ENCODE measurements at regions not wholly inside any gene's neighbourhood (a gene's known extent, or its start where the extent isn't known, plus 50 kb on each side); places are given as distances from the start of the nearest gene placed in this dataset. TPM values are rescaled to one million over a fixed set of nuclear protein-coding genes. Genes with fewer than 3 reads are reported as not detected.

- TF ChIP-seq POLR2A (IDR thresholded peaks at IDR 0.05) (no peak), POLR2AphosphoS5 (IDR thresholded peaks at IDR 0.05; ENCODE audit: insufficient read depth in 1 of 2, low read depth in 1 of 2) (no peak)
- TF ChIP-seq, protein P1, sequence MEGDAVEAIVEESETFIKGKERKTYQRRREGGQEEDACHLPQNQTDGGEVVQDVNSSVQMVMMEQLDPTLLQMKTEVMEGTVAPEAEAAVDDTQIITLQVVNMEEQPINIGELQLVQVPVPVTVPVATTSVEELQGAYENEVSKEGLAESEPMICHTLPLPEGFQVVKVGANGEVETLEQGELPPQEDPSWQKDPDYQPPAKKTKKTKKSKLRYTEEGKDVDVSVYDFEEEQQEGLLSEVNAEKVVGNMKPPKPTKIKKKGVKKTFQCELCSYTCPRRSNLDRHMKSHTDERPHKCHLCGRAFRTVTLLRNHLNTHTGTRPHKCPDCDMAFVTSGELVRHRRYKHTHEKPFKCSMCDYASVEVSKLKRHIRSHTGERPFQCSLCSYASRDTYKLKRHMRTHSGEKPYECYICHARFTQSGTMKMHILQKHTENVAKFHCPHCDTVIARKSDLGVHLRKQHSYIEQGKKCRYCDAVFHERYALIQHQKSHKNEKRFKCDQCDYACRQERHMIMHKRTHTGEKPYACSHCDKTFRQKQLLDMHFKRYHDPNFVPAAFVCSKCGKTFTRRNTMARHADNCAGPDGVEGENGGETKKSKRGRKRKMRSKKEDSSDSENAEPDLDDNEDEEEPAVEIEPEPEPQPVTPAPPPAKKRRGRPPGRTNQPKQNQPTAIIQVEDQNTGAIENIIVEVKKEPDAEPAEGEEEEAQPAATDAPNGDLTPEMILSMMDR (IDR thresholded peaks at IDR 0.05) = no peak
- Histone ChIP-seq H3K4me1 (no peaks in the 10 kb centered on the region), H3K27me3 (no peaks in the 10 kb centered on the region), H3K27ac (no peak overlapping the region), H3K36me3 (no peaks in the 10 kb centered on the region), H3K9me3 (no peaks in the 10 kb centered on the region), H3K4me3 (no peak overlapping the region)
- no peak for DNase-seq (ENCODE audit: extremely low spot score in 2 of 2)
- intact Hi-C loops (cut with DNase I) = no loop called here
Observed at GRCh38 chr5:57113481-57113880, 60.4 kb upstream of the GPBP1 start.

DNA sequence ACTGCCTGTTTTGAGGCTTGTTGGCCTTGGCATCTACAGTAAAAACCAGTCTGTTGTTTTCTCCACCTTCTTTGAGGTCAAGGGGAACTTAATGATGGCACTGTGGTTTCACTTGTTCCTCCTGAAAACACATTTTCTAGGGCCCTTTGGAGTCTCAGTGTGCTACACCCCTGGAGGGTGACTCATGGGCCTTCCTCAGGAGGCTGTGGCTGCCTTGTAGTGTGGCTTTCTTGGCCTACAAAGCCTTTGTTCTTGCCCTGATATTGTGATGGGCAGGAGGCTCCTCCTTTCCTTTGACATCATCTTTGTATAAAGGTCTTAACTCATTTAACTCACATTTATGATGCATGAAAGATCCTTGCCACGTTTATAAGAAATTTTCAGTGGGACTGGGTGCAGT lies 56.3 kb upstream of the GPBP1 start:
- H3K27me3 ChIP-seq = no peaks in the 10 kb centered on the region
- no peak overlapping the region for H3K27ac ChIP-seq
- H3K36me3 ChIP-seq = no peaks in the 10 kb centered on the region
- TF ChIP-seq POLR2AphosphoS5 (IDR thresholded peaks at IDR 0.05; ENCODE audit: insufficient read depth in 1 of 2, low read depth in 1 of 2) = no peak
- TF ChIP-seq POLR2A (IDR thresholded peaks at IDR 0.05) = no peak
- TF ChIP-seq, protein P1 (IDR thresholded peaks at IDR 0.05) = no peak
- intact Hi-C loops (cut with DNase I) = no loop called here
- H3K9me3 ChIP-seq = no peaks in the 10 kb centered on the region
- no peak for DNase-seq (ENCODE audit: extremely low spot score in 2 of 2)
- H3K4me3 ChIP-seq = no peak overlapping the region
- no peaks in the 10 kb centered on the region for H3K4me1 ChIP-seq

DNA sequence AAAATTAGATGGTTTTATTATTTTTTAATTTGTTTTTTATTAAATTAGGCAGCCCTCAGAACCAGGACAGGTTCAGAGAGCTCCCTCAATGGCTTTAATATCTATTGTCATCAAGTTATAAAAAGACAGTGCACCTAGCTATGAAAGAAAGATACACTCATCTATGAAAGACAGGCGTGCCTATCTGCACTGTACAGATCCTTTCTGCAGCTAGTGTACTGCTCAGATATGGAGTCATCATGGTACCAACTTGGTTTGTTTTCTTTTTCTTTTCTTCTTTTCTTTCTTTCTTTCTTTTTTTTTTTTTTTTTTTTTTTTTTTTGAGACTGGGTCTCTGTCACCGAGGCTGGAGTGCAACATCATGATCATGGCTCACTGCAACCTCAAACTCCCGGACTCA lies 54.8 kb upstream of the GPBP1 start:
- no peak for DNase-seq (ENCODE audit: extremely low spot score in 2 of 2)
- TF ChIP-seq, protein P1 (IDR thresholded peaks at IDR 0.05) = no peak
- TF ChIP-seq POLR2A (IDR thresholded peaks at IDR 0.05) (no peak), POLR2AphosphoS5 (IDR thresholded peaks at IDR 0.05; ENCODE audit: insufficient read depth in 1 of 2, low read depth in 1 of 2) (no peak)
- no peak overlapping the region for H3K27ac ChIP-seq

GRCh38 chr5:57124014-57124413 lies 49.8 kb upstream of the GPBP1 start:
- no peaks in the 10 kb centered on the region for H3K27me3 ChIP-seq
- intact Hi-C loops (cut with DNase I) = no loop called here
- no peaks in the 10 kb centered on the region for H3K4me1 ChIP-seq
- H3K4me3 ChIP-seq = no peak overlapping the region
- no peak overlapping the region for H3K27ac ChIP-seq
- TF ChIP-seq, protein P1 (IDR thresholded peaks at IDR 0.05) = no peak
- TF ChIP-seq POLR2A (IDR thresholded peaks at IDR 0.05) (no peak), POLR2AphosphoS5 (IDR thresholded peaks at IDR 0.05; ENCODE audit: insufficient read depth in 1 of 2, low read depth in 1 of 2) (no peak)
- H3K9me3 ChIP-seq = no peaks in the 10 kb centered on the region
- no peaks in the 10 kb centered on the region for H3K36me3 ChIP-seq
- DNase-seq (ENCODE audit: extremely low spot score in 2 of 2) = no peak

More for the DNA sequence above, 54.8 kb upstream of the GPBP1 start:
- Histone ChIP-seq H3K36me3 (no peaks in the 10 kb centered on the region), H3K4me1 (no peaks in the 10 kb centered on the region), H3K9me3 (no peaks in the 10 kb centered on the region), H3K27me3 (no peaks in the 10 kb centered on the region), H3K4me3 (no peak overlapping the region)
- intact Hi-C loops (cut with DNase I) = no loop called here

Small RNAs in the stretch of these regions (small RNA-seq; reads per million reads assigned to genes)
- gene AC034244.1 = not detected
